SU-DHL-6 (cell line): ENCODE measurements at regions not wholly inside any gene's neighbourhood (a gene's known extent, or its start where the extent isn't known, plus 50 kb on each side); places are given as distances from the start of the nearest gene placed in this dataset.

Experiments
- CTCF ChIP-seq: fragments of 200-600 bp; sonication (generic); IDR thresholded peaks from one replicate; pipeline ENCODE4 v1.5.1; 2017; ENCODE audit warnings: antibody characterized with exemption, mild to moderate bottlenecking, low read length, moderate library complexity; ENCODE audit not compliant: insufficient read depth, poor library complexity, severe bottlenecking
- EZH2phosphoT487 ChIP-seq: fragments of 200-600 bp; sonication (generic), shearing (Covaris generic); conservative IDR thresholded peaks from 2 replicates; pipeline ENCODE4 v1.6.1; 2018; ENCODE audit warnings: mild to moderate bottlenecking, antibody characterized with exemption, low read length, moderate library complexity, mixed read lengths

- no peak for TF ChIP-seq CTCF
- TF ChIP-seq EZH2phosphoT487: no peak
Measured at GRCh38 chr13:58617880-58618665, 986.5 kb downstream of the PCDH17 start.
